Stomach (tissue), 4 donors: ENCODE measurements at regions not wholly inside any gene's neighbourhood (a gene's known extent, or its start where the extent isn't known, plus 50 kb on each side); places are given as distances from the start of the nearest gene placed in this dataset.

ENCODE experiments used
- POLR2A ChIP-seq, 4 donors: fragments of 450-650 bp; IDR thresholded peaks; one replicate each; pipeline ENCODE4 v1.6.1; 2016; ENCODE audit warnings: antibody characterized with exemption in 4 of 4, control low read depth in 2 of 4, mild to moderate bottlenecking in 1 of 4, moderate library complexity in 1 of 4
- POLR2AphosphoS5 ChIP-seq, 3 donors: sonication (generic); formaldehyde crosslinking; IDR thresholded peaks; one replicate each; pipeline ENCODE4 v1.6.1; 2016; ENCODE audit warnings: antibody characterized with exemption in 3 of 3
- TF ChIP-seq, protein P1 (sequence below), 7 experiments: fragments of 450-650 bp in 4 of 7; fragments of 200-600 bp in 3 of 7; sonication (generic) in 3 of 7; IDR thresholded peaks; one replicate each; pipeline ENCODE4 v1.5.1; 2016 to 2019; ENCODE audit warnings: antibody characterized with exemption in 7 of 7, control low read depth in 2 of 7, mild to moderate bottlenecking in 1 of 7

- TF ChIP-seq, protein P1, sequence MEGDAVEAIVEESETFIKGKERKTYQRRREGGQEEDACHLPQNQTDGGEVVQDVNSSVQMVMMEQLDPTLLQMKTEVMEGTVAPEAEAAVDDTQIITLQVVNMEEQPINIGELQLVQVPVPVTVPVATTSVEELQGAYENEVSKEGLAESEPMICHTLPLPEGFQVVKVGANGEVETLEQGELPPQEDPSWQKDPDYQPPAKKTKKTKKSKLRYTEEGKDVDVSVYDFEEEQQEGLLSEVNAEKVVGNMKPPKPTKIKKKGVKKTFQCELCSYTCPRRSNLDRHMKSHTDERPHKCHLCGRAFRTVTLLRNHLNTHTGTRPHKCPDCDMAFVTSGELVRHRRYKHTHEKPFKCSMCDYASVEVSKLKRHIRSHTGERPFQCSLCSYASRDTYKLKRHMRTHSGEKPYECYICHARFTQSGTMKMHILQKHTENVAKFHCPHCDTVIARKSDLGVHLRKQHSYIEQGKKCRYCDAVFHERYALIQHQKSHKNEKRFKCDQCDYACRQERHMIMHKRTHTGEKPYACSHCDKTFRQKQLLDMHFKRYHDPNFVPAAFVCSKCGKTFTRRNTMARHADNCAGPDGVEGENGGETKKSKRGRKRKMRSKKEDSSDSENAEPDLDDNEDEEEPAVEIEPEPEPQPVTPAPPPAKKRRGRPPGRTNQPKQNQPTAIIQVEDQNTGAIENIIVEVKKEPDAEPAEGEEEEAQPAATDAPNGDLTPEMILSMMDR (IDR thresholded peaks at IDR 0.05), result no peak
- TF ChIP-seq POLR2AphosphoS5 (IDR thresholded peaks at IDR 0.05), result no peak
- TF ChIP-seq POLR2A (IDR thresholded peaks at IDR 0.05), result no peak
These were observed 608.4 kb downstream of the TSN start for GRCh38 chr2:122363885-122364284.
